ENCODE measurements at regions not wholly inside any gene's neighbourhood (a gene's known extent, or its start where the extent isn't known, plus 50 kb on each side); places are given as distances from the start of the nearest gene placed in this dataset.

DNA sequence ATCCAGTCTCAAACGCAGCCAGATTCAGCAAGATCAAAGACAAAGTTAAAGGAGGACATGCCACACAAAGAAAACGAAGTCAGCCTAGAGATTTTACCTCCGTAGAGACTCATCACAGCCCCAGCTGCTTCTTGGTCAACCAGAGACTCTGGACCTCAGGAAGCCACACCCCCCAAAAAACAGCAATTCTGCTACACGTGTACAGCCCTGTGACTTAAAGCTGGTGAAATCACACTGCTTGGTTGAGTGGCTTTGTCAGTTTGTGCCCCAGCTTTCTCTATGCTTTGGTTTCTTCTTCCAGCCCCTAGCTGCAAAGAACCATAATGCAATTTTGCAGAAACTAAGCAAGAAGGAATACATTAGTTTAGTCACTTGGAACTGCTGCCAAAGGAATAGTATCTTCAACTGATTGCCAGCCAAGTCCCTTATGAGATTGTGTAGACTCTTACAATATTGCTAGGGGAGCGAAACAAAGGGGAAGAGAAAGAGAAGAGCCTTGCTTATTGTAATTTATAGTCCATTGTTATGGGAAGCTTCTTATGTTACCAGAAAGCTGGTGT, 158.8 kb upstream of the ZNF462 start:
- Histone ChIP-seq H3K9me3 (no peaks in the 10 kb centered on the region), H3K36me3 (no peaks in the 10 kb centered on the region), H3K27me3 (no peaks in the 10 kb centered on the region), H3K4me1 (no peaks in the 10 kb centered on the region), H3K4me3 (no peak overlapping the region), H3K27ac (no peak overlapping the region)
- intact Hi-C loops (cut with DNase I; ENCODE audit: low total_unique reads): no loop called here
- TF ChIP-seq POLR2A (IDR thresholded peaks at IDR 0.05): no peak
- TF ChIP-seq CTCF (IDR thresholded peaks at IDR 0.05): no peak
- DNase-seq: no peak

GRCh38 chr9:106707291-106707690, 155.7 kb upstream of the ZNF462 start:
- no peaks in the 10 kb centered on the region for H3K9me3 ChIP-seq
- no peak overlapping the region for H3K4me3 ChIP-seq
- no peaks in the 10 kb centered on the region for H3K27me3 ChIP-seq
- TF ChIP-seq POLR2A (IDR thresholded peaks at IDR 0.05) (no peak), CTCF (IDR thresholded peaks at IDR 0.05) (no peak)
- no peaks in the 10 kb centered on the region for H3K4me1 ChIP-seq
- intact Hi-C loops (cut with DNase I; ENCODE audit: low total_unique reads): no loop called here
- H3K27ac ChIP-seq: peak overlapping the region; percentile 64 to 85
- no peak for DNase-seq
- no peaks in the 10 kb centered on the region for H3K36me3 ChIP-seq

DNA sequence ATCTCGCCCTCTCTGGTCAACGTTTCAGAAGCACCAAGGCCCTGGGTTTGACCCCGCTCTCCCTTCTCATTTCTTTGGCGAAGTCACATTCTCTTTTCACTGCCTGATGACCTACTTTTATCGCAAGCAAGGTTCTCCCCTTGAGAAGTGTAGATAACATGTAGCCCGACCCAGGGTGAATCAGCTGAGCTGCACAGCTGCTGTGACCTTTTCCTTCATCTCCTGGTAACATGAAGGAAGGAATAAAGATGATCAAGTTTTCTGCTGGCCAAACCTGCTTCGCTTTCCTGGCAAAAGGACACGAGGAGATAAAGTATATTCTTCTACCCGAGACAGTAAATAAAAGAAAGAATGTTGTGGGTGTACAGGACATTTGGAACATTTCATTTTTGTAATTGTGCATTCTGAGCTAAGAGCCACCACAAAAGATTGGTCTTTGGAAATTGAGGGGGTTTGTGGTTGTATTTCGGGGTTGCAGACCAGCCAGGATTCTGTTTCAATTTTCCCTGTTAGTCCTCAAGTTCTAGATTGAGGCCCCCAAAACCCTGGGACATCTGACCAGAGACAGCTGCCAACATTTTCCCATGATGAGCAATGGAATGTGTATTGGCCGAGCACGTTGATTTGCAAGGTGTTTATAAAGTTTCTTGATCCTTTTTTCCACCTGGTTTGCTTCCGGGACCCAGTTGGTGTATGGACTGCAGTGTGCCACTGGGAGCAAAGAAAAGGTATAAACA, 155.1 kb upstream of the ZNF462 start:
- H3K4me1 ChIP-seq: no peaks in the 10 kb centered on the region
- no peaks in the 10 kb centered on the region for H3K27me3 ChIP-seq
- intact Hi-C loops (cut with DNase I; ENCODE audit: low total_unique reads): no loop called here
- peak; percentile 28 to 41 for DNase-seq
- H3K9me3 ChIP-seq: no peaks in the 10 kb centered on the region
- peak overlapping the region; percentile 64 to 85 for H3K27ac ChIP-seq
- H3K4me3 ChIP-seq: no peak overlapping the region
- no peaks in the 10 kb centered on the region for H3K36me3 ChIP-seq
- TF ChIP-seq CTCF (IDR thresholded peaks at IDR 0.05) (no peak), POLR2A (IDR thresholded peaks at IDR 0.05) (no peak)

GRCh38 chr9:106708475-106709146, 154.4 kb upstream of the ZNF462 start:
- intact Hi-C loops (cut with DNase I; ENCODE audit: low total_unique reads): no loop called here
- peak overlapping the region; percentile 64 to 85 for H3K27ac ChIP-seq
- no peaks in the 10 kb centered on the region for H3K36me3 ChIP-seq
- no peaks in the 10 kb centered on the region for H3K4me1 ChIP-seq
- no peak for DNase-seq
- no peaks in the 10 kb centered on the region for H3K27me3 ChIP-seq
- no peaks in the 10 kb centered on the region for H3K9me3 ChIP-seq
- H3K4me3 ChIP-seq: no peak overlapping the region
- TF ChIP-seq CTCF (IDR thresholded peaks at IDR 0.05): no peak
- TF ChIP-seq POLR2A (IDR thresholded peaks at IDR 0.05): no peak

DNA sequence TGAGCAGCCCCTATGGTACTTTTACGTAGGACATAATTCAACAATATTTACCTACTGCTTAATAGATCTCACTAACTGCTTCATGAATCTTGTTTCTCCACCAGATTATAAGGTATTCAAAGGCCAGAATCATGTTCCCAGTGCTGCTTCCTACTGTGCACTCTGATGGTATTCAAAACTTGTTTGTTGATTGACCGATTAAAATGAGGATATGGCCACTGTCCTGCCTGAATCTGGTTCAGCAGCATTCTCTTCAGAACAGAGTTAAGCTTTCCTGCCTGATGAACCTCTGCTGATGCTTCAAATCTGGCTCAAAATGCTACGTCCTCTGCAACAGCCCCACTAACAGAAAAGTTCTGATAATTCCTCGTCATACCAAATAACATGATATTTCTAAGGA, 150.7 kb upstream of the ZNF462 start:
- no peak overlapping the region for H3K27ac ChIP-seq
- H3K9me3 ChIP-seq: no peaks in the 10 kb centered on the region
- H3K36me3 ChIP-seq: no peaks in the 10 kb centered on the region
- no peaks in the 10 kb centered on the region for H3K27me3 ChIP-seq
- TF ChIP-seq CTCF (IDR thresholded peaks at IDR 0.05): no peak
- no peak for TF ChIP-seq POLR2A (IDR thresholded peaks at IDR 0.05)
- H3K4me1 ChIP-seq: no peaks in the 10 kb centered on the region
- intact Hi-C loops (cut with DNase I; ENCODE audit: low total_unique reads): no loop called here
- no peak overlapping the region for H3K4me3 ChIP-seq
- DNase-seq: no peak

Data from uterus (tissue), 3 donors.